Stimulated activated naive B cell treated with anti-CD40 and anti-IgM and Interleukin-4, amounts not matched to agents 10 μg/mL and 1 μg/mL and 100 μg/mL, for 72 hours (primary cell): ENCODE measurements at regions not wholly inside any gene's neighbourhood (a gene's known extent, or its start where the extent isn't known, plus 50 kb on each side); places are given as distances from the start of the nearest gene placed in this dataset.

Experiments used
- ATAC-seq, 2 donors: fragments of 150-1000 bp; cut with Tn5 transposase; replicated peaks; 2 replicates each; pipeline ENCODE4 v1.10.0; 2021; ENCODE audit warnings: moderate library complexity in 1 of 2
- DNase-seq: peaks from one replicate; pipeline ENCODE4 v3.0.0; 2021
- H3K27ac Mint-ChIP-seq: one replicate; pipeline ENCODE4 v1.8.0; 2022; ENCODE audit warnings: mild to moderate bottlenecking, mixed read lengths
- H3K27me3 Mint-ChIP-seq, 2 donors: one replicate each; pipeline ENCODE4 v1.8.0; 2022; ENCODE audit warnings: mixed read lengths in 2 of 2
- H3K36me3 Mint-ChIP-seq, 2 donors: one replicate each; pipeline ENCODE4 v1.8.0; 2022; ENCODE audit warnings: mixed read lengths in 2 of 2, mild to moderate bottlenecking in 1 of 2
- H3K4me1 Mint-ChIP-seq, 2 donors: one replicate each; pipeline ENCODE4 v1.8.0; 2022; ENCODE audit warnings: mixed read lengths in 2 of 2, mild to moderate bottlenecking in 1 of 2
- H3K4me3 Mint-ChIP-seq, 2 donors: one replicate each; pipeline ENCODE4 v1.8.0; 2022; ENCODE audit warnings: mild to moderate bottlenecking in 2 of 2, mixed read lengths in 2 of 2, moderate library complexity in 1 of 2
- H3K9me3 Mint-ChIP-seq, 2 donors: one replicate each; pipeline ENCODE4 v1.8.0; 2022; ENCODE audit warnings: mixed read lengths in 2 of 2, mild to moderate bottlenecking in 1 of 2

- no peak overlapping the region for H3K4me3 Mint-ChIP-seq
- peaks cover 0 to 3% of the 10 kb centered on the region in 2 donors for H3K9me3 Mint-ChIP-seq
- ATAC-seq (no peak), DNase-seq (no peak)
- H3K27ac Mint-ChIP-seq = no peak overlapping the region
- no peaks in the 10 kb centered on the region for H3K4me1 Mint-ChIP-seq
- no peaks in the 10 kb centered on the region for H3K27me3 Mint-ChIP-seq
- no peaks in the 10 kb centered on the region for H3K36me3 Mint-ChIP-seq
These were observed 520.3 kb upstream of the USP15 start for GRCh38 chr12:61739925-61740324.

- Mint-ChIP-seq H3K4me3 (no peak overlapping the region), H3K9me3 (peaks cover 0 to 3% of the 10 kb centered on the region in 2 donors), H3K27me3 (no peaks in the 10 kb centered on the region), H3K36me3 (no peaks in the 10 kb centered on the region), H3K27ac (no peak overlapping the region), H3K4me1 (no peaks in the 10 kb centered on the region)
- no peak for ATAC-seq
- no peak for DNase-seq
These were observed 509.6 kb upstream of the USP15 start for GRCh38 chr12:61750604-61751003.

- no peaks in the 10 kb centered on the region for H3K27me3 Mint-ChIP-seq
- H3K4me1 Mint-ChIP-seq = no peaks in the 10 kb centered on the region
- DNase-seq (no peak), ATAC-seq (no peak)
- H3K9me3 Mint-ChIP-seq = peaks cover 0 to 2% of the 10 kb centered on the region in 2 donors
- no peaks in the 10 kb centered on the region for H3K36me3 Mint-ChIP-seq
- H3K27ac Mint-ChIP-seq = no peak overlapping the region
- no peak overlapping the region for H3K4me3 Mint-ChIP-seq
These were observed 506.0 kb upstream of the USP15 start for GRCh38 chr12:61754214-61754613.

- Mint-ChIP-seq H3K27me3 (no peaks in the 10 kb centered on the region), H3K27ac (no peak overlapping the region), H3K4me1 (no peaks in the 10 kb centered on the region), H3K4me3 (no peak overlapping the region), H3K9me3 (peaks cover 0 to 3% of the 10 kb centered on the region in 2 donors), H3K36me3 (no peaks in the 10 kb centered on the region)
- ATAC-seq (no peak), DNase-seq (no peak)
These were observed 502.2 kb upstream of the USP15 start for GRCh38 chr12:61757831-61758505.

GRCh38 chr12:61758661-61759060 lies 501.5 kb upstream of the USP15 start:
- Mint-ChIP-seq H3K27me3 (no peaks in the 10 kb centered on the region), H3K27ac (no peak overlapping the region), H3K4me1 (no peaks in the 10 kb centered on the region), H3K36me3 (no peaks in the 10 kb centered on the region), H3K9me3 (peaks cover 0 to 3% of the 10 kb centered on the region in 2 donors), H3K4me3 (no peak overlapping the region)
- ATAC-seq (no peak), DNase-seq (no peak)

GRCh38 chr12:61765926-61766325 lies 494.3 kb upstream of the USP15 start:
- Mint-ChIP-seq H3K36me3 (no peaks in the 10 kb centered on the region), H3K4me3 (no peak overlapping the region), H3K9me3 (peaks cover 0 to 8% of the 10 kb centered on the region in 2 donors), H3K27me3 (no peaks in the 10 kb centered on the region), H3K27ac (no peak overlapping the region), H3K4me1 (no peaks in the 10 kb centered on the region)
- DNase-seq = no peak
- no peak for ATAC-seq

GRCh38 chr12:61780435-61780834 lies 479.8 kb upstream of the USP15 start:
- Mint-ChIP-seq H3K4me3 (no peak overlapping the region), H3K27me3 (no peaks in the 10 kb centered on the region), H3K9me3 (no peaks in the 10 kb centered on the region), H3K36me3 (no peaks in the 10 kb centered on the region), H3K27ac (no peak overlapping the region), H3K4me1 (no peaks in the 10 kb centered on the region)
- DNase-seq = no peak
- no peak for ATAC-seq

- ATAC-seq = no peak
- H3K27me3 Mint-ChIP-seq = no peaks in the 10 kb centered on the region
- DNase-seq = no peak
- H3K9me3 Mint-ChIP-seq = peaks cover 0 to 1% of the 10 kb centered on the region in 2 donors
- no peaks in the 10 kb centered on the region for H3K4me1 Mint-ChIP-seq
- H3K36me3 Mint-ChIP-seq = no peaks in the 10 kb centered on the region
- H3K27ac Mint-ChIP-seq = no peak overlapping the region
- H3K4me3 Mint-ChIP-seq = no peak overlapping the region
These were observed 479.1 kb upstream of the USP15 start for GRCh38 chr12:61781021-61781581.

GRCh38 chr12:61796846-61797245 lies 463.4 kb upstream of the USP15 start:
- H3K9me3 Mint-ChIP-seq = peaks cover 0 to 1% of the 10 kb centered on the region in 2 donors
- H3K4me3 Mint-ChIP-seq = no peak overlapping the region
- H3K27me3 Mint-ChIP-seq = no peaks in the 10 kb centered on the region
- H3K36me3 Mint-ChIP-seq = no peaks in the 10 kb centered on the region
- H3K27ac Mint-ChIP-seq = no peak overlapping the region
- no peak for DNase-seq
- H3K4me1 Mint-ChIP-seq = no peaks in the 10 kb centered on the region
- ATAC-seq = no peak

- ATAC-seq (no peak), DNase-seq (no peak)
- H3K27ac Mint-ChIP-seq = no peak overlapping the region
- H3K27me3 Mint-ChIP-seq = no peaks in the 10 kb centered on the region
- no peaks in the 10 kb centered on the region for H3K36me3 Mint-ChIP-seq
- H3K4me1 Mint-ChIP-seq = no peaks in the 10 kb centered on the region
- H3K9me3 Mint-ChIP-seq = peaks cover 0 to 1% of the 10 kb centered on the region in 2 donors
- H3K4me3 Mint-ChIP-seq = no peak overlapping the region
These were observed 462.9 kb upstream of the USP15 start for GRCh38 chr12:61797266-61797665.

GRCh38 chr12:61798778-61799177 lies 461.4 kb upstream of the USP15 start:
- DNase-seq = no peak
- no peaks in the 10 kb centered on the region for H3K36me3 Mint-ChIP-seq
- no peak for ATAC-seq
- H3K9me3 Mint-ChIP-seq = peaks cover 0 to 1% of the 10 kb centered on the region in 2 donors
- H3K27ac Mint-ChIP-seq = no peak overlapping the region
- no peaks in the 10 kb centered on the region for H3K4me1 Mint-ChIP-seq
- H3K4me3 Mint-ChIP-seq = no peak overlapping the region
- no peaks in the 10 kb centered on the region for H3K27me3 Mint-ChIP-seq

- no peaks in the 10 kb centered on the region for H3K4me1 Mint-ChIP-seq
- DNase-seq = no peak
- peaks cover 11% of the 10 kb centered on the region in 2 donors for H3K9me3 Mint-ChIP-seq
- H3K27me3 Mint-ChIP-seq = no peaks in the 10 kb centered on the region
- H3K4me3 Mint-ChIP-seq = no peak overlapping the region
- ATAC-seq = no peak
- no peaks in the 10 kb centered on the region for H3K36me3 Mint-ChIP-seq
- H3K27ac Mint-ChIP-seq = no peak overlapping the region
These were observed 455.9 kb upstream of the USP15 start for GRCh38 chr12:61804301-61804700.

GRCh38 chr12:61808856-61809255 lies 451.3 kb upstream of the USP15 start:
- no peak overlapping the region for H3K27ac Mint-ChIP-seq
- no peaks in the 10 kb centered on the region for H3K36me3 Mint-ChIP-seq
- DNase-seq = no peak
- H3K9me3 Mint-ChIP-seq = peaks cover 10 to 11% of the 10 kb centered on the region in 2 donors
- no peak for ATAC-seq
- no peaks in the 10 kb centered on the region for H3K4me1 Mint-ChIP-seq
- no peaks in the 10 kb centered on the region for H3K27me3 Mint-ChIP-seq
- H3K4me3 Mint-ChIP-seq = no peak overlapping the region

- no peak overlapping the region for H3K4me3 Mint-ChIP-seq
- no peak overlapping the region for H3K27ac Mint-ChIP-seq
- no peak for DNase-seq
- H3K36me3 Mint-ChIP-seq = no peaks in the 10 kb centered on the region
- H3K9me3 Mint-ChIP-seq = peaks cover 10 to 11% of the 10 kb centered on the region in 2 donors
- H3K4me1 Mint-ChIP-seq = no peaks in the 10 kb centered on the region
- no peaks in the 10 kb centered on the region for H3K27me3 Mint-ChIP-seq
- ATAC-seq = no peak
These were observed 449.7 kb upstream of the USP15 start for GRCh38 chr12:61810486-61810885.

GRCh38 chr12:61821381-61821780 lies 438.8 kb upstream of the USP15 start:
- Mint-ChIP-seq H3K4me3 (no peak overlapping the region), H3K36me3 (no peaks in the 10 kb centered on the region)
- no peak for ATAC-seq

More at GRCh38 chr12:61821381-61821780, 438.8 kb upstream of the USP15 start:
- DNase-seq = no peak
- H3K4me1 Mint-ChIP-seq = no peaks in the 10 kb centered on the region
- H3K9me3 Mint-ChIP-seq = peaks cover 0 to 1% of the 10 kb centered on the region in 2 donors
- no peak overlapping the region for H3K27ac Mint-ChIP-seq
- no peaks in the 10 kb centered on the region for H3K27me3 Mint-ChIP-seq
